B cell (primary cell): ENCODE measurements at regions not wholly inside any gene's neighbourhood (a gene's known extent, or its start where the extent isn't known, plus 50 kb on each side); places are given as distances from the start of the nearest gene placed in this dataset.

Experiments
- CTCF ChIP-seq: fragments of 200-600 bp; IDR thresholded peaks from one replicate; pipeline ENCODE4 v1.8.0; 2022; ENCODE audit warnings: antibody characterized with exemption, mild to moderate bottlenecking
- EZH2 ChIP-seq: IDR thresholded peaks from 2 replicates; pipeline ENCODE4 v1.6.1; 2012; ENCODE audit warnings: borderline replicate concordance, low read depth, mild to moderate bottlenecking, moderate library complexity, low read length; ENCODE audit not compliant: insufficient read depth, poor library complexity, severe bottlenecking

- TF ChIP-seq CTCF (no peak), EZH2 (no peak)
Observed at GRCh38 chr6:15862810-15863209, 200.0 kb upstream of the DTNBP1 start.
